ENCODE measurements at regions not wholly inside any gene's neighbourhood (a gene's known extent, or its start where the extent isn't known, plus 50 kb on each side); places are given as distances from the start of the nearest gene placed in this dataset.
"Not testable (repeated sequence)": the region's sequence is repeated elsewhere in the genome, so short reads cannot be mapped to it uniquely, and the experiment has no call there.

DNA sequence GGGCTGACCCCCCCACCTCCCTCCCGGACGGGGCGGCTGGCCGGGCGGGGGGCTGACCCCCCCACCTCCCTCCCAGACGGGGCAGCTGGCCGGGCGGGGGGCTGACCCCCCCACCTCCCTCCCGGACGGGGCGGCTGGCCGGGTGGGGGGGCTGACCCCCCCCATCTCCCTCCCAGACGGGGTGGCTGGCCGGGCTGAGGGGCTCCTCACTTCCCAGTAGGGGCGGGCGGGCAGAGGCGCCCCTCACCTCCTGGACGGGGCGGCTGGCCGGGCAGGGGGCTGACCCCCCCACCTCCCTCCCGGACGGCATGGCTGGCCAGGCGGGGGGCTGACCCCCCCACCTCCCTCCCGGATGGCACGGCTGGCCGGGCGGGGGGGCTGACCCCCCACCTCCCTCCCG, 115.7 kb downstream of the MIAT start:
- TF ChIP-seq, protein P1, sequence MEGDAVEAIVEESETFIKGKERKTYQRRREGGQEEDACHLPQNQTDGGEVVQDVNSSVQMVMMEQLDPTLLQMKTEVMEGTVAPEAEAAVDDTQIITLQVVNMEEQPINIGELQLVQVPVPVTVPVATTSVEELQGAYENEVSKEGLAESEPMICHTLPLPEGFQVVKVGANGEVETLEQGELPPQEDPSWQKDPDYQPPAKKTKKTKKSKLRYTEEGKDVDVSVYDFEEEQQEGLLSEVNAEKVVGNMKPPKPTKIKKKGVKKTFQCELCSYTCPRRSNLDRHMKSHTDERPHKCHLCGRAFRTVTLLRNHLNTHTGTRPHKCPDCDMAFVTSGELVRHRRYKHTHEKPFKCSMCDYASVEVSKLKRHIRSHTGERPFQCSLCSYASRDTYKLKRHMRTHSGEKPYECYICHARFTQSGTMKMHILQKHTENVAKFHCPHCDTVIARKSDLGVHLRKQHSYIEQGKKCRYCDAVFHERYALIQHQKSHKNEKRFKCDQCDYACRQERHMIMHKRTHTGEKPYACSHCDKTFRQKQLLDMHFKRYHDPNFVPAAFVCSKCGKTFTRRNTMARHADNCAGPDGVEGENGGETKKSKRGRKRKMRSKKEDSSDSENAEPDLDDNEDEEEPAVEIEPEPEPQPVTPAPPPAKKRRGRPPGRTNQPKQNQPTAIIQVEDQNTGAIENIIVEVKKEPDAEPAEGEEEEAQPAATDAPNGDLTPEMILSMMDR (IDR thresholded peaks at IDR 0.05; ENCODE audit: low read depth, low read length): not testable (repeated sequence)
- not testable (repeated sequence) for TF ChIP-seq EZH2phosphoT487 (IDR thresholded peaks at IDR 0.05; ENCODE audit: low read depth)
